ENCODE measurements at regions not wholly inside any gene's neighbourhood (a gene's known extent, or its start where the extent isn't known, plus 50 kb on each side); places are given as distances from the start of the nearest gene placed in this dataset.

- no peaks in the 10 kb centered on the region for H3K9me2 ChIP-seq (replicated peaks; ENCODE audit: low read depth, low read length)
- TF ChIP-seq EZH2phosphoT487 (IDR thresholded peaks at IDR 0.05; ENCODE audit: borderline replicate concordance) (no peak), CTCF (conservative IDR thresholded peaks at IDR 0.05; ENCODE audit: low read length) (no peak)
- no peaks in the 10 kb centered on the region for H3K4me1 ChIP-seq (ENCODE audit: insufficient read depth, low read length, poor library complexity, severe bottlenecking)
- no peak overlapping the region for H3K4me2 ChIP-seq (ENCODE audit: low read depth, low read length, poor library complexity, severe bottlenecking)
- H3K9me3 ChIP-seq (ENCODE audit: insufficient read depth, low read depth, low read length), result no peaks in the 10 kb centered on the region
- H3K79me2 ChIP-seq (ENCODE audit: insufficient read depth, low read length), result no peaks in the 10 kb centered on the region
- no peak overlapping the region for H3K9ac ChIP-seq (ENCODE audit: low read depth, low read length, poor library complexity, severe bottlenecking)
- H3K27me3 ChIP-seq (ENCODE audit: insufficient read depth, low read length, poor library complexity, severe bottlenecking), result no peaks in the 10 kb centered on the region
- H3K4me3 ChIP-seq (ENCODE audit: low read length, poor library complexity, severe bottlenecking), result no peak overlapping the region
- no peaks in the 10 kb centered on the region for H3K36me3 ChIP-seq (ENCODE audit: insufficient read depth, low read length)
- H4K20me1 ChIP-seq (ENCODE audit: insufficient read depth, low read length, poor library complexity, severe bottlenecking), result no peaks in the 10 kb centered on the region
- H3F3A ChIP-seq (ENCODE audit: low read depth), result no peaks in the 10 kb centered on the region
- no peak overlapping the region for H2AFZ ChIP-seq (ENCODE audit: low read length)
Observed at GRCh38 chr9:31840702-31841101, 543.7 kb upstream of the ACO1 start.

- Histone ChIP-seq H3K79me2 (ENCODE audit: insufficient read depth, low read length) (no peaks in the 10 kb centered on the region), H4K20me1 (ENCODE audit: insufficient read depth, low read length, poor library complexity, severe bottlenecking) (no peaks in the 10 kb centered on the region), H3K4me2 (ENCODE audit: low read depth, low read length, poor library complexity, severe bottlenecking) (no peak overlapping the region), H3K4me3 (ENCODE audit: low read length, poor library complexity, severe bottlenecking) (no peak overlapping the region), H3K4me1 (ENCODE audit: insufficient read depth, low read length, poor library complexity, severe bottlenecking) (no peaks in the 10 kb centered on the region), H3K9me3 (ENCODE audit: insufficient read depth, low read depth, low read length) (no peaks in the 10 kb centered on the region; the same call in 1 of the 2 replicates), H3K9ac (ENCODE audit: low read depth, low read length, poor library complexity, severe bottlenecking) (no peak overlapping the region), H2AFZ (ENCODE audit: low read length) (no peak overlapping the region), H3K9me2 (replicated peaks; ENCODE audit: low read depth, low read length) (no peaks in the 10 kb centered on the region), H3K36me3 (ENCODE audit: insufficient read depth, low read length) (no peaks in the 10 kb centered on the region), H3K27me3 (ENCODE audit: insufficient read depth, low read length, poor library complexity, severe bottlenecking) (no peaks in the 10 kb centered on the region), H3F3A (ENCODE audit: low read depth) (no peaks in the 10 kb centered on the region)
- TF ChIP-seq CTCF (conservative IDR thresholded peaks at IDR 0.05; ENCODE audit: low read length) (no peak), EZH2phosphoT487 (IDR thresholded peaks at IDR 0.05; ENCODE audit: borderline replicate concordance) (no peak)
Observed at GRCh38 chr9:31847963-31848362, 536.5 kb upstream of the ACO1 start.

GRCh38 chr9:31848505-31849285, 535.7 kb upstream of the ACO1 start:
- no peaks in the 10 kb centered on the region for H3K79me2 ChIP-seq (ENCODE audit: insufficient read depth, low read length)
- no peaks in the 10 kb centered on the region for H3F3A ChIP-seq (ENCODE audit: low read depth)
- no peaks in the 10 kb centered on the region for H3K36me3 ChIP-seq (ENCODE audit: insufficient read depth, low read length)
- H3K4me1 ChIP-seq (ENCODE audit: insufficient read depth, low read length, poor library complexity, severe bottlenecking), result no peaks in the 10 kb centered on the region
- H3K27me3 ChIP-seq (ENCODE audit: insufficient read depth, low read length, poor library complexity, severe bottlenecking), result no peaks in the 10 kb centered on the region
- no peaks in the 10 kb centered on the region for H3K9me2 ChIP-seq (replicated peaks; ENCODE audit: low read depth, low read length)
- no peak overlapping the region for H3K4me3 ChIP-seq (ENCODE audit: low read length, poor library complexity, severe bottlenecking)
- no peak overlapping the region for H2AFZ ChIP-seq (ENCODE audit: low read length)
- H4K20me1 ChIP-seq (ENCODE audit: insufficient read depth, low read length, poor library complexity, severe bottlenecking), result no peaks in the 10 kb centered on the region
- no peak overlapping the region for H3K4me2 ChIP-seq (ENCODE audit: low read depth, low read length, poor library complexity, severe bottlenecking)
- no peak for TF ChIP-seq EZH2phosphoT487 (IDR thresholded peaks at IDR 0.05; ENCODE audit: borderline replicate concordance)
- TF ChIP-seq CTCF (conservative IDR thresholded peaks at IDR 0.05; ENCODE audit: low read length), result no peak
- no peak overlapping the region for H3K9ac ChIP-seq (ENCODE audit: low read depth, low read length, poor library complexity, severe bottlenecking)
- no peaks in the 10 kb centered on the region; the same call in 1 of the 2 replicates for H3K9me3 ChIP-seq (ENCODE audit: insufficient read depth, low read depth, low read length)

All from Loucy (cell line).